ENCODE measurements at regions not wholly inside any gene's neighbourhood (a gene's known extent, or its start where the extent isn't known, plus 50 kb on each side); places are given as distances from the start of the nearest gene placed in this dataset.

GRCh38 chr2:238502088-238502810, 75.5 kb downstream of the ASB1 start:
- Histone ChIP-seq H3K27ac (no peak overlapping the region), H3K4me3 (no peak overlapping the region), H3K9me3 (no peaks in the 10 kb centered on the region), H3K36me3 (no peaks in the 10 kb centered on the region), H3K4me1 (no peaks in the 10 kb centered on the region), H3K27me3 (no peaks in the 10 kb centered on the region)
- in situ Hi-C loops (cut with MboI; ENCODE audit: low pct_ligation_motif_present in 1 of 4, low pct_unique_long_range_greater_than_20kb in 1 of 4, low sequenced_read_pairs in 3 of 4) (no loop called here), intact Hi-C loops (cut with DNase I; ENCODE audit: low total_unique reads) (no loop called here)
- no peak for TF ChIP-seq EP300 (IDR thresholded peaks at IDR 0.05; ENCODE audit: low read depth)
- TF ChIP-seq, protein P1, sequence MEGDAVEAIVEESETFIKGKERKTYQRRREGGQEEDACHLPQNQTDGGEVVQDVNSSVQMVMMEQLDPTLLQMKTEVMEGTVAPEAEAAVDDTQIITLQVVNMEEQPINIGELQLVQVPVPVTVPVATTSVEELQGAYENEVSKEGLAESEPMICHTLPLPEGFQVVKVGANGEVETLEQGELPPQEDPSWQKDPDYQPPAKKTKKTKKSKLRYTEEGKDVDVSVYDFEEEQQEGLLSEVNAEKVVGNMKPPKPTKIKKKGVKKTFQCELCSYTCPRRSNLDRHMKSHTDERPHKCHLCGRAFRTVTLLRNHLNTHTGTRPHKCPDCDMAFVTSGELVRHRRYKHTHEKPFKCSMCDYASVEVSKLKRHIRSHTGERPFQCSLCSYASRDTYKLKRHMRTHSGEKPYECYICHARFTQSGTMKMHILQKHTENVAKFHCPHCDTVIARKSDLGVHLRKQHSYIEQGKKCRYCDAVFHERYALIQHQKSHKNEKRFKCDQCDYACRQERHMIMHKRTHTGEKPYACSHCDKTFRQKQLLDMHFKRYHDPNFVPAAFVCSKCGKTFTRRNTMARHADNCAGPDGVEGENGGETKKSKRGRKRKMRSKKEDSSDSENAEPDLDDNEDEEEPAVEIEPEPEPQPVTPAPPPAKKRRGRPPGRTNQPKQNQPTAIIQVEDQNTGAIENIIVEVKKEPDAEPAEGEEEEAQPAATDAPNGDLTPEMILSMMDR (IDR thresholded peaks at IDR 0.05): no peak
- no peak for TF ChIP-seq POLR2A (IDR thresholded peaks at IDR 0.05)
- no peak for TF ChIP-seq POLR2AphosphoS5 (IDR thresholded peaks at IDR 0.05)
- WGBS, 2 donors (ENCODE audit: low coverage in 1 of 2): 90 to 100% methylated on average over 2 to 13 of the region's 13 CpGs
- no peak for DNase-seq

GRCh38 chr2:238502956-238503791, 76.4 kb downstream of the ASB1 start:
- no peaks in the 10 kb centered on the region for H3K27me3 ChIP-seq
- H3K9me3 ChIP-seq: no peaks in the 10 kb centered on the region
- intact Hi-C loops (cut with DNase I; ENCODE audit: low total_unique reads): no loop called here
- WGBS, 2 donors (ENCODE audit: low coverage in 1 of 2): 91 to 92% methylated on average over 4 to 21 of the region's 23 CpGs
- H3K4me1 ChIP-seq: no peaks in the 10 kb centered on the region
- H3K36me3 ChIP-seq: no peaks in the 10 kb centered on the region
- in situ Hi-C loops (cut with MboI; ENCODE audit: low pct_ligation_motif_present in 1 of 4, low pct_unique_long_range_greater_than_20kb in 1 of 4, low sequenced_read_pairs in 3 of 4): no loop called here
- no peak for DNase-seq
- H3K27ac ChIP-seq: no peak overlapping the region
- H3K4me3 ChIP-seq: no peak overlapping the region
- TF ChIP-seq POLR2A (IDR thresholded peaks at IDR 0.05) (no peak), POLR2AphosphoS5 (IDR thresholded peaks at IDR 0.05) (no peak), EP300 (IDR thresholded peaks at IDR 0.05; ENCODE audit: low read depth) (no peak)
- TF ChIP-seq, protein P1 (IDR thresholded peaks at IDR 0.05): no peak

DNA sequence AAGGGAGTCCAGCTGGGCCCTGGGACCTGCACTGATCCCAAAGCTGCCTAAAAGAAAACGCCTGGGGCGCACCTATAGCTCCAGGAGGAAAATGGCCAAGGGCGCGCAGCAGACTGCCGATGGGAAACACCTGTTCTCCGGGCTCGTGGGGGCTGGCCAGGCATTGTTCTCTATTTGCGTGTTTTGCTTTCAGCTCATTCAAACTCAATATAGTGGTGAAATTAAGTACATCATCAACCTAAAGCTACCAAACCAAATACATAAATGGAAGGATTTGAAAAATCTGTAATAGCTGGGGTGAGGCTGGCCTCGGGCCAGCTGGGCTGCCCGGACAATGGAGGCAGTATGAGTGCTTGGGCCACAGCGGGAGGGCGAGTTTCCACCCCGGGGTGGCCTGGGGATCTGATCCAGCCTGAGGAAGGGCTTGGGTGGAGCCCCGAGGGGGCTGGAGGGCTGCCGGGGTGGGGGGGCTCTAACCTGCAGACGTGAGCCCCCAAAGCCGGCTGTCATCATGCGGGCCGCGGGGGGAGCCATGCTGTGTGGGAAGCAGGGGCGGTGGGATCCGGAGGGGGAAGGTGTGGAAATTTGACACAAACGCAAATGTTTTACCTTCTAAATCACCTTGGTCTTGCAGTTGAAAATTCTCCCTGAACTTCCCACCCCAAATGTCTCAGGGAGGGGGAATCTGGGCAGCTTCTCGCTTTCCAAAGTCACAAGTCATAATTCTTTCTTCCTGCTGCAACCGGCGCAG, 77.6 kb downstream of the ASB1 start:
- no peak overlapping the region for H3K27ac ChIP-seq
- H3K27me3 ChIP-seq: peaks cover 2% of the 10 kb centered on the region
- DNase-seq: no peak
- intact Hi-C loops (cut with DNase I; ENCODE audit: low total_unique reads) (no loop called here), in situ Hi-C loops (cut with MboI; ENCODE audit: low pct_ligation_motif_present in 1 of 4, low pct_unique_long_range_greater_than_20kb in 1 of 4, low sequenced_read_pairs in 3 of 4) (no loop called here)
- H3K36me3 ChIP-seq: no peaks in the 10 kb centered on the region
- 75% methylated on average over 26 of the region's 26 CpGs; no CpG with 5 or more reads in 1 of the 2 donors for WGBS, 2 donors (ENCODE audit: low coverage in 1 of 2)
- H3K9me3 ChIP-seq: no peaks in the 10 kb centered on the region
- TF ChIP-seq POLR2AphosphoS5 (IDR thresholded peaks at IDR 0.05) (no peak), EP300 (IDR thresholded peaks at IDR 0.05; ENCODE audit: low read depth) (no peak), POLR2A (IDR thresholded peaks at IDR 0.05) (no peak)
- TF ChIP-seq, protein P1 (IDR thresholded peaks at IDR 0.05): no peak
- no peaks in the 10 kb centered on the region for H3K4me1 ChIP-seq
- no peak overlapping the region for H3K4me3 ChIP-seq

Measured in transverse colon (tissue), 4 donors.